ENCODE measurements at regions not wholly inside any gene's neighbourhood (a gene's known extent, or its start where the extent isn't known, plus 50 kb on each side); places are given as distances from the start of the nearest gene placed in this dataset.

DNA sequence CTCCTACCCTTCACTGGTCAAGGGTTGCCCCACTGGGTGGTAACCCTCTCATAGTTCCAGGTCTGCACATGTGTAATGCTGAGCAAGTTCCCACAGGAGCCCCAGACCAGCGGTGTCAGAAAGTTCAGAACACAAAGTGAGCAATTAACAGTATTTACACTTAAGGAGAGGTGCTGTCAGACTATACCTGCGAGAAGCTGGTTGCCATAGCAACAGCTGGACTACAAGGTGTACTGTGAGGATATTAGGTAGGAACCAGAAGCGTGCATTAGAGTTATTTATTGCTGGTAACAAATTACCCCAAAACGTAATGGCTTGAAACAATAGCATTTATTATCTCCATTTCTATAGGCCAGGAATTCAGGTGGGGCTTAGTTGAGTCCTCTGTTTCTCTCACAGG lies 317.0 kb upstream of the RPS23 start:
- TF ChIP-seq, protein P1, sequence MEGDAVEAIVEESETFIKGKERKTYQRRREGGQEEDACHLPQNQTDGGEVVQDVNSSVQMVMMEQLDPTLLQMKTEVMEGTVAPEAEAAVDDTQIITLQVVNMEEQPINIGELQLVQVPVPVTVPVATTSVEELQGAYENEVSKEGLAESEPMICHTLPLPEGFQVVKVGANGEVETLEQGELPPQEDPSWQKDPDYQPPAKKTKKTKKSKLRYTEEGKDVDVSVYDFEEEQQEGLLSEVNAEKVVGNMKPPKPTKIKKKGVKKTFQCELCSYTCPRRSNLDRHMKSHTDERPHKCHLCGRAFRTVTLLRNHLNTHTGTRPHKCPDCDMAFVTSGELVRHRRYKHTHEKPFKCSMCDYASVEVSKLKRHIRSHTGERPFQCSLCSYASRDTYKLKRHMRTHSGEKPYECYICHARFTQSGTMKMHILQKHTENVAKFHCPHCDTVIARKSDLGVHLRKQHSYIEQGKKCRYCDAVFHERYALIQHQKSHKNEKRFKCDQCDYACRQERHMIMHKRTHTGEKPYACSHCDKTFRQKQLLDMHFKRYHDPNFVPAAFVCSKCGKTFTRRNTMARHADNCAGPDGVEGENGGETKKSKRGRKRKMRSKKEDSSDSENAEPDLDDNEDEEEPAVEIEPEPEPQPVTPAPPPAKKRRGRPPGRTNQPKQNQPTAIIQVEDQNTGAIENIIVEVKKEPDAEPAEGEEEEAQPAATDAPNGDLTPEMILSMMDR (IDR thresholded peaks at IDR 0.05), result no peak
- TF ChIP-seq POLR2A (IDR thresholded peaks at IDR 0.05), result no peak
